Endodermal cell (in vitro differentiated cells): ENCODE measurements at regions not wholly inside any gene's neighbourhood (a gene's known extent, or its start where the extent isn't known, plus 50 kb on each side); places are given as distances from the start of the nearest gene placed in this dataset.

Source experiments
- DNase-seq: peaks from one replicate; pipeline ENCODE4 v3.0.0-alpha.2; 2017
- H3K27ac ChIP-seq: 2 replicates; pipeline ENCODE4 v1.5.1; 2013; ENCODE audit warnings: mild to moderate bottlenecking, low read depth, low read length, moderate library complexity
- H3K27me3 ChIP-seq: 2 replicates; pipeline ENCODE4 v1.6.1; 2013; ENCODE audit warnings: mild to moderate bottlenecking, low read length, moderate library complexity; ENCODE audit not compliant: insufficient read depth, control insufficient read depth, poor library complexity, severe bottlenecking
- H3K36me3 ChIP-seq: 2 replicates; pipeline ENCODE4 v1.7.0; 2013; ENCODE audit warnings: mild to moderate bottlenecking, low read length, moderate library complexity; ENCODE audit not compliant: control insufficient read depth, insufficient read depth
- H3K4me1 ChIP-seq: one replicate; pipeline ENCODE4 v1.7.0; 2013; ENCODE audit warnings: low read length; ENCODE audit not compliant: control insufficient read depth, insufficient read depth
- H3K4me3 ChIP-seq: 2 replicates; pipeline ENCODE4 v1.5.1; 2013; ENCODE audit warnings: mild to moderate bottlenecking, low read length, moderate library complexity
- H3K9ac ChIP-seq: 2 replicates; pipeline ENCODE4 v1.6.1; 2013; ENCODE audit warnings: mild to moderate bottlenecking, low read length, moderate library complexity; ENCODE audit not compliant: poor library complexity, severe bottlenecking; ENCODE audit errors: extremely low read depth
- H3K9me3 ChIP-seq: 2 replicates; pipeline ENCODE4 v1.6.1; 2013; ENCODE audit warnings: mild to moderate bottlenecking, low read length, moderate library complexity; ENCODE audit not compliant: control insufficient read depth
- H3K27ac Mint-ChIP-seq: 2 replicates; pipeline ENCODE4 v1.8.0; 2020; ENCODE audit warnings: mixed read lengths
- H3K27me3 Mint-ChIP-seq: 2 replicates; pipeline ENCODE4 v1.8.0; 2021; ENCODE audit warnings: mild to moderate bottlenecking, mixed read lengths; ENCODE audit not compliant: insufficient read depth
- H3K36me3 Mint-ChIP-seq: 2 replicates; pipeline ENCODE4 v1.8.0; 2020; ENCODE audit warnings: low read depth, mixed read lengths
- H3K4me1 Mint-ChIP-seq: 2 replicates; pipeline ENCODE4 v1.8.0; 2020; ENCODE audit warnings: mixed read lengths
- H3K4me3 Mint-ChIP-seq: 2 replicates; pipeline ENCODE4 v1.8.0; 2020; ENCODE audit warnings: mild to moderate bottlenecking, moderate library complexity, mixed read lengths
- H3K9me3 Mint-ChIP-seq: 2 replicates; pipeline ENCODE4 v1.8.0; 2020; ENCODE audit warnings: mild to moderate bottlenecking, mixed read lengths
- WGBS, 2 experiments: methylation state at CpG; one replicate each; pipeline versions ENCODE4 v1.1.5 to v1.1.7; 2013; ENCODE audit warnings: missing lambda C conversion rate in 2 of 2, mixed read lengths in 1 of 2; ENCODE audit not compliant: insufficient coverage in 1 of 2, insufficient read length in 1 of 2; 5-methylcytosine and 5-hydroxymethylcytosine counted together
- TF ChIP-seq, protein P1 (sequence below): fragments of 200-600 bp; sonication (generic); conservative IDR thresholded peaks from 2 replicates; pipeline ENCODE4 v1.5.0; 2021; ENCODE audit warnings: antibody characterized with exemption, mild to moderate bottlenecking

DNA sequence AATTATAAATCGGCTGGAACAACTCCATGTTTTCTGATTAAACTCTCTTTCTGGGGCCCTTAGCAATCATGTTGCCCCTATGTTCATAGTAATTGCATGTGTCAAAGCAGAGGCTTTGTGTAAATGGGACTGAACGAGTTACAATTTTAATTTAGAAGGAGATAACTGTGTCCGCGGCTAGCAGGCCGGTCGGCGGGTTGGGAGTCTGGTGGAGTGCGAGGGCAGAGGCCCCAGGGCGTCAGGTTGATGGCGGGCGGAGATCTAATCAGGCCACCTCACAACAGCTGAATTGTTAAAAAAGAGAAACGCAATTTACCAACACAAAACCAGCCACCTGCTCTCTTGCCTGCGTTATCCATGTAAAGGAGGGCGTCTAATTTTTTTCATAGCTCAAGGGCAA lies 134.9 kb upstream of the LPCAT1 start:
- Mint-ChIP-seq H3K4me1 (no peaks in the 10 kb centered on the region), H3K27me3 (peaks cover 12% of the 10 kb centered on the region), H3K9me3 (no peaks in the 10 kb centered on the region), H3K4me3 (no peak overlapping the region), H3K27ac (no peak overlapping the region), H3K36me3 (no peaks in the 10 kb centered on the region)
- no peak for DNase-seq
- peaks cover 10% of the 10 kb centered on the region for H3K27me3 ChIP-seq
- H3K4me3 ChIP-seq = no peak overlapping the region
- H3K27ac ChIP-seq = peak overlapping the region; percentile 72
- H3K4me1 ChIP-seq = peaks cover 4% of the 10 kb centered on the region
- no peaks in the 10 kb centered on the region for H3K9me3 ChIP-seq
- H3K36me3 ChIP-seq = no peaks in the 10 kb centered on the region
- no peak overlapping the region for H3K9ac ChIP-seq
- TF ChIP-seq, protein P1, sequence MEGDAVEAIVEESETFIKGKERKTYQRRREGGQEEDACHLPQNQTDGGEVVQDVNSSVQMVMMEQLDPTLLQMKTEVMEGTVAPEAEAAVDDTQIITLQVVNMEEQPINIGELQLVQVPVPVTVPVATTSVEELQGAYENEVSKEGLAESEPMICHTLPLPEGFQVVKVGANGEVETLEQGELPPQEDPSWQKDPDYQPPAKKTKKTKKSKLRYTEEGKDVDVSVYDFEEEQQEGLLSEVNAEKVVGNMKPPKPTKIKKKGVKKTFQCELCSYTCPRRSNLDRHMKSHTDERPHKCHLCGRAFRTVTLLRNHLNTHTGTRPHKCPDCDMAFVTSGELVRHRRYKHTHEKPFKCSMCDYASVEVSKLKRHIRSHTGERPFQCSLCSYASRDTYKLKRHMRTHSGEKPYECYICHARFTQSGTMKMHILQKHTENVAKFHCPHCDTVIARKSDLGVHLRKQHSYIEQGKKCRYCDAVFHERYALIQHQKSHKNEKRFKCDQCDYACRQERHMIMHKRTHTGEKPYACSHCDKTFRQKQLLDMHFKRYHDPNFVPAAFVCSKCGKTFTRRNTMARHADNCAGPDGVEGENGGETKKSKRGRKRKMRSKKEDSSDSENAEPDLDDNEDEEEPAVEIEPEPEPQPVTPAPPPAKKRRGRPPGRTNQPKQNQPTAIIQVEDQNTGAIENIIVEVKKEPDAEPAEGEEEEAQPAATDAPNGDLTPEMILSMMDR = no peak
- WGBS, 2 experiments = 91 to 92% methylated on average over 14 of the region's 14 CpGs

DNA sequence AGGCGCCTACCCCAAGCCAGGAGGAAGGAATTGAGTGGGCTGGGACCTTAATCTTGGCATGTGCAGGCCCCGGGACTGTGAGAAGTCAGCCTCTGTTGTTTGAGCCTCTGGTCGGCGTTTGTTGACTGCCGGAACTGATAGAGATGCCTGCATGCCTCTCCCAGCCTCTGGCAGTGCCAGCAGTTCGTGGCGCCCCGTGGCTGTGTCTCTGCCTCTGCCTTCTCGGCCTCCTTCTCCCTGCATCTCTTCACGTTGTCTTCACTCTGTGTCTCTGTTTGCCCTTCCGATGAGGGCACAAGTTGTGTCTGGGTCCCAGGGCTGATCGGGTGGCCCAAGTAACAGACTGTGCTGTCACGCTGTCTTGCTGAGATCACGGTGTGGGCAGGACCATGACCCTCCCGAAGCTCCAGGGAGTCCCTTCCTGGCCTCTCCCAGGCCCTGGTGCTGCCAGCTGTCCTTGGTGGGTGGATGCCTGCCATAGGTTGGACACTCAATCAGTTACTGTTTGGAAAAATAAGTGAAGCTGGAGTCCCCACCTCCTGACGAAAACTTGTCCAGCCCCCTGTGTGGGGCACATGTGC lies 133.5 kb upstream of the LPCAT1 start:
- H3K27me3 Mint-ChIP-seq = peaks cover 22% of the 10 kb centered on the region
- H3K27ac Mint-ChIP-seq = no peak overlapping the region
- Histone ChIP-seq H3K9me3 (no peaks in the 10 kb centered on the region), H3K4me3 (no peak overlapping the region), H3K36me3 (no peaks in the 10 kb centered on the region), H3K4me1 (peaks cover 4% of the 10 kb centered on the region), H3K27ac (no peak overlapping the region), H3K27me3 (peaks cover 23% of the 10 kb centered on the region), H3K9ac (no peak overlapping the region)
- H3K4me3 Mint-ChIP-seq = no peak overlapping the region
- H3K4me1 Mint-ChIP-seq = no peaks in the 10 kb centered on the region
- TF ChIP-seq, protein P1 = no peak
- DNase-seq = peak; percentile 45
- H3K36me3 Mint-ChIP-seq = no peaks in the 10 kb centered on the region
- no peaks in the 10 kb centered on the region for H3K9me3 Mint-ChIP-seq
- WGBS, 2 experiments = 88 to 89% methylated on average over 8 to 16 of the region's 16 CpGs

DNA sequence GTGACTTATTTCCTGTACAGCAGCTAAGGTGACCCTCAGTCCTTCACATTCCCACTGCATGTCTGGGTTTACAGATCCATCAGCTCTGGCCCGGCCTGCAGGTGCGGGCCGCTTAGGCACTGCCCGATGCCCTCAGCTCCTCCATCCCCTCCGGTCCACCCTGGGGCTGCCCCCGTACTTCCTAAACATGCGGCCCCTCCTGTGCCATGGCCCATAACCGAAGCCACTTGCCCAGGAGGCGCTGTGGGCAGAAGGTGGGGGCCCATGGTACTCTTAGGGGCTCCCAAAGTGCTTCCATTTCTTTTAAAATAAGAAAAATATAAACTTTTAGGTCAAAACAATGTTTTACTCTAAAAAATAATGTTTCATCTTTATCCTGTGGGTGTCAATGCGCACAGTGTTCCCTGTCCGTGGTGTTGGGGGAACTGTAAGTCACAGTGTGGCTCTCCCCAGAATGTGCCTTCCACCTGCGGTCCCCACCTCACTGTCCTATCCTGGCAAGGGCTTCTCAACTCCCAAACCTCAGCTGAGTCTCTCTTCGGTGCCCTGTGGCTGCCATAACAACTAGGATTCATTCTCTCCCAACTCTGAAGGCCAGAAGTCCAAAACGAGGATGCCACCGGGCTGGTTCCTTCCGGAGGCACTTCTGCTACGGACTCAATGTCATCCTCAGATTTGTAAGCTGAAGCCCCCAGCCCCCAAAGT lies 132.7 kb upstream of the LPCAT1 start:
- Histone ChIP-seq H3K4me3 (no peak overlapping the region), H3K4me1 (peaks cover 4% of the 10 kb centered on the region), H3K9ac (no peak overlapping the region), H3K27me3 (peaks cover 27% of the 10 kb centered on the region), H3K9me3 (no peaks in the 10 kb centered on the region), H3K36me3 (no peaks in the 10 kb centered on the region), H3K27ac (no peak overlapping the region)
- Mint-ChIP-seq H3K4me3 (no peak overlapping the region), H3K27me3 (peaks cover 26% of the 10 kb centered on the region), H3K4me1 (no peaks in the 10 kb centered on the region), H3K36me3 (no peaks in the 10 kb centered on the region), H3K27ac (no peak overlapping the region), H3K9me3 (no peaks in the 10 kb centered on the region)
- WGBS, 2 experiments = 93 to 96% methylated on average over 7 to 17 of the region's 17 CpGs
- TF ChIP-seq, protein P1 = no peak
- DNase-seq = peak; percentile 31
